ENCODE measurements at regions not wholly inside any gene's neighbourhood (a gene's known extent, or its start where the extent isn't known, plus 50 kb on each side); places are given as distances from the start of the nearest gene placed in this dataset.
"Not testable (repeated sequence)": the region's sequence is repeated elsewhere in the genome, so short reads cannot be mapped to it uniquely, and the experiment has no call there.

DNA sequence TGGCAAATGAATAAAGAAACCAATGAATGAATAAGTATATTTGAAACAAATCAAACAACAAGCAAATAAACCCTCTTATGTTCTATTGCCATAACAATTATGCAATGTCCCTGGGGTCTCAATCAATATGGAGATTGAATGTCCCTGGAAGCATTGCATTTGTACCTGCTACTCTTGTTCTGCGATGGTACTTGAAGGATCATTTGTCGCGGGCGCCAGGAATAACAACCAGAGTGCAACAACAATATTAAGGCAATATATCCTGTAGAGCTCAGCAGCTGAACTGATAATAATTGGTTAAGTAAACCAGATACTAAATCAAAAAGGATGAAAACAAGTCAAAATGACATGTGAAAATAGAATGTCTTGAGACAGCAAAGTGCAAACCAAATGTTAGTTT is 1001.9 kb upstream of the NUDT12 start:
- POLR2A ChIA-PET, result no interaction called here
- CTCF ChIA-PET, result no interaction called here

DNA sequence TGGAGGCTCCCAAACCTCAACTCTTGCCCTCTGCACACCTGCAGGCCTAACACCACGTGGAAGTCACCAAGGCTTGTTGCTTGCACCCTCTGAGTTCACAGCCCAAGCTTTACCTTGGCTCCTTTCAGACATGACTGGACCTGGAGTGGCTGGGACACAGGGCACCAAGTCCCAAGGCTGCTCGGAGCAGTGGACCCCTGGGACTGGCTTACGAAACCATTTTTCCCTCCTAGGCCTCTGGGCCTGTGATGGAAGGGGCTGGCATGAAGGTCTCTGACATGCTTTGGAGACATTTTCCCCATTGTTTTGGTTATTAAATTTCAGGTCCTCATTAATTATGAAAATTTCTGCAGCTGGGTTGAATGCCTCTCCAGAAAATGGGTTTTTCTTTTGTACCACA is 994.4 kb upstream of the NUDT12 start:
- CTCF ChIA-PET, result no interaction called here
- POLR2A ChIA-PET, result no interaction called here

DNA sequence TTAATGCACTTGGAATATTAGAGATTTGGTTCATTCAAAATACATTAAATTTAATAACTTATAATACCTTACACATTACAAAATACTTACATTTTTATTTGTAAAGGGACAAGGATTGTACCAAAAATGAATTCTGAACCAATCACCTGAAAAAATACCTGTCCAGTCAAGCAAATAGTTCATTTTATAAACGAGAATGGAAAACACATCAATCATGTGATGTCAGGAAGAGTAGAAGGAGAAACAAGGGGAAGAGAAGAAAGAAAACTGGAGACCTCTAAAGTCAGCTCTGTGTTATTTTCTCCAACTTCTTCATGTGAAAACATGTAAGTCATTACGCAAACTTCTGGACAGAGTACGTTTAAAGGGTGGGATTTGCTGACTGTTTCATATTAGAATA is 989.0 kb upstream of the NUDT12 start:
- CTCF ChIA-PET, result no interaction called here
- POLR2A ChIA-PET, result no interaction called here

DNA sequence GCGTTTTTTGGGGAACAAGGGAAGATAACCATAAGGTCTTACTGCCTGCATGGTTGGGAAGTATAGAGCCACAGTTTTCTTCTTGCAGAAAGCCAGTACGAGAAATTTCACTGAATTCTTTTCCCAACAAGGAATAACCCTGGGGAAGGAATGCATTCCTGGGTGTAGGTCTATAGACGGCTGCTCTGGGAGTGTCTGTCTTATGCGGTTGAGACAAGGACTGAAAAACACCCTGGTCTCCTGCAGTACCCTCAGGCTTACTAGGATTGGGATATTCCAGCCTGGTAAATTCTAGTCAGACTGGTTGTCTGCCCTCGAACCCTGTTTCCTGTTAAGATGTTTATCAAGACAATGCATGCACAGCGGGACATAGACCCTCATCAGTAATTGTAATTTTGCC is 984.3 kb upstream of the NUDT12 start:
- CTCF ChIA-PET, POLR2A ChIA-PET: not testable (repeated sequence)

DNA sequence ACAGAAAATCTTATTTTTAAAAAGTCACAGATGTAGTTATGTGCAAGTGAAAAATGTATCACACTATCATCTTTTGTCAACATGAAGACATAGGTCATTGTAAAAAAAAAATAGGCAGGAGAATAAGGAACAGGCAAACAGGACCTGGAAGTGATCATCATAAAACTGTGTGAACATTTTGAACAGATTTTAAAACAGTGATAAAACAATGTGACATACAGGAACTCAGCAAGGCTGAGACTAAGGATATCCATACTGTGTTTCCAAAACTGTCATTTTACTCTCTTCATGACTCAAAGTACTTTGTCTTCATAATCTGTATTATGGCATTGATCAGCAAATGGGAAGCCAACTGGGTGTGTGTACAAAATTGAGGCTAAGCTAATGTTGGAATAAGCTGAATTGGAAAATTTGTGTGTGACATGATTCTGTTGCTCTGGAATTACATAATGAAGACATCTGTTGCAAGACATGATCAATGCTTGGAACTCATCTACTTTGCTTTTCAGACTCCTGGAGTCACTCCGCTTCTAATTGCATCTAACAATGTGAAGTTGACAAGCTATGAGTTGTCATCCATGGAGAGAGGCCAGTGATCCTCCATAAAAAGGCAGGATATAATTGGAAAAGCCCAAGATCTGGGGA is 978.7 kb upstream of the NUDT12 start:
- CTCF ChIA-PET, result no interaction called here
- POLR2A ChIA-PET, result no interaction called here

DNA sequence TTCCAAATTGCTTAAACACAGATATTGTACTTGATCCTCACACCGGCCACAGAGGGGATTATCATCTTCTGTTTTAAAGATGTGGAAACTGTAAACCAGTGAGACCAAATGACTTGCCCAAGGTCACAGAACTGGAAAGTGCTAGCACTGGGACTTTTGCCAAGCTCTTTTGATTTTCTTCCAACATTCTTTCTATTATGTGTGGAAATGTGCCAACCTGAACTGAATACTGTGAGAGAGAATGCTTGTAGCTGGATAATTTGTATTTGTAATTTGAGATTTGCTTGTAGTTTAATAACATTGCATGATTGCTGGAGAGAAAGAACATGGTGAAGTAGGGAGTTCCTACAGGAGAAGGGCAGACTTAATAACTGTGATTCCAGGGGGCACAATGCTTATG is 977.9 kb upstream of the NUDT12 start:
- POLR2A ChIA-PET, result no interaction called here

DNA sequence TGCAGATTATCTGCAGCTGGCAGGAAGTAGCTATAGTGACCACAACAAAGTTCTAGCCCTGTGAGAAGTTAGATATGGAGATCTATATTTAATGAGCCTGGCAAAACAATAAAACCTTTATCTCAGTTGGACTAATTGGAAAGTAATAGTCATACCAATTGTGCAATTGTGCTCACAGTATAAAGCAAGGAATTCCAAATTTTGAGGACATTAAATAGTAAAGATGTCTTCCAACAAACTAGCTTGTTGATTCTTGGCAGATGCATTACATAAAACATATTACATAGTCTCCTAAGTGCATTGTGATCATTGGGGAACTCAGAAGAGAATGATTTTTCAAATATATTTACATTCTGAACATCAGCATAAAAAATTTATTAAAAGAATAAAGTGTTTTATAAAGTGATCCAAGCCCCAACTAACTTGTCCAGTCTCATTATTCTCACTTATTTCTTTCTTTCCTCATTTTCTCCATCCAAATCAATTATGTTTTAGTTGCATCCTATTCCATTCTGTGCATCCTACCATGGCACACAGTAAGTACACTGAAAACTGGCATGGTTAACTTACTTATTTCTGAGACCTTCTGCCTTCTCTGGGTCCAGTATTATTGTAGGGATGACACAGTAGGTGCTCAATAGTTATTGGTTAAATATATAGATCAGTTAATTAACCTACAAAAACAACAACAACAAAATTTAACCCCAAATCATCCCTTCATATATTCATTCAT is 977.2 kb upstream of the NUDT12 start:
- ChIA-PET CTCF (no interaction called here), POLR2A (no interaction called here)

More for the DNA sequence above, 977.9 kb upstream of the NUDT12 start:
- CTCF ChIA-PET, result no interaction called here

DNA sequence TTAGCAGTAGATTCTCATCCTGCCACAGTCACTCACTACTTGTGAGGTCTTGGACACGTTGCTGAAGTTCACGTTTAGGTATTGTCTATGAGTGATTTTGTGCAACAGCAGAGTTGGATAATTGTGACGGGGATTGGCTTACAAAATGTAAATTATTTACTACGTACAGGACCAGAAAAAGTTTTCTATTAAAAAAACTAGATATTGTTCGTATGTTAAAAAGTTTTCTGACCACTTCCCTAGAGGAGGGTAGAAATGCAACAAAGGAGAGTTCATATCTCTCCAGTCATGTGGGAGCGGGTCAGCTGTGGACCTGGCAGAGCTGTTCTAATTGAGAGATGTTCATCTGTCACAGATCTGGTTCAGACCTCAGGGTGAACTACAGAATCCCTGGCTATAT is 976.1 kb upstream of the NUDT12 start:
- ChIA-PET CTCF (no interaction called here), POLR2A (no interaction called here)

DNA sequence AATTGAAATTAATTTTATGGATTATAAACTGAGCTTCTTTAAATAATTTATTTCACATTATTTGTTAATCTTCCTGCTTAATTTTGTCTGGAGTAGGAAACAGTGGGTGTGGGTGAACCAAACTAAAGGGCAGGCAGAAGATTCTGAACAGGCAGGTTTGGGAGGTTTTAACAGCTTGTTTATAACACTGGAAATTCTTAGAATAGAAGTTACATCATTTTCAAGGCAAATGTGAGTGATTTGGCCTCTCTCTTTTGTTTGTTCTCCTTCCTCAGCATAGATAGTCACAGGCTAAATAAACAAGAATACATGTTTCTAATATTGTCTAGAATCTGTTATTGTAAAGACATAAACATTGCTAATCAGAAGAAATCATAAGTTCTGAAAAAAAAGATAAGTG is 970.9 kb upstream of the NUDT12 start:
- ChIA-PET POLR2A (no interaction called here), CTCF (no interaction called here)

DNA sequence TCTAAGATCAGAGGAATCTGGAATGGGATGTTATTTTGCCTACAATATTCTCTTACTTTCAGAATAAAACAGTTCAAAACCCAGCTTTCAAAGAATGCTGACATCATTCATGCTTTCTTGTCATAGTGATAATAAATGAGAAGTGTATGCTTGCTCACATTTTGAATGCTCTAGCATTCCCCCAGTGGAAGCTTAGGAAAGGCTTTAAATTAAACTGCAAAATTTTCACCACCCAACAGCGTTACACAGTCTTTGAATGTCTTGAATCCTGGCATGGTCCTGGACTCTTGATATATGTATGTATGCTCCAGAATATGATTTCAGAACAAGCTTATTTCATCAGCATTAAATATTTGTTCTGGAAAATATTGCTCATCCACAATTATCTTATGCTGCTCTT is 964.3 kb upstream of the NUDT12 start:
- ChIA-PET POLR2A (no interaction called here), CTCF (no interaction called here)

DNA sequence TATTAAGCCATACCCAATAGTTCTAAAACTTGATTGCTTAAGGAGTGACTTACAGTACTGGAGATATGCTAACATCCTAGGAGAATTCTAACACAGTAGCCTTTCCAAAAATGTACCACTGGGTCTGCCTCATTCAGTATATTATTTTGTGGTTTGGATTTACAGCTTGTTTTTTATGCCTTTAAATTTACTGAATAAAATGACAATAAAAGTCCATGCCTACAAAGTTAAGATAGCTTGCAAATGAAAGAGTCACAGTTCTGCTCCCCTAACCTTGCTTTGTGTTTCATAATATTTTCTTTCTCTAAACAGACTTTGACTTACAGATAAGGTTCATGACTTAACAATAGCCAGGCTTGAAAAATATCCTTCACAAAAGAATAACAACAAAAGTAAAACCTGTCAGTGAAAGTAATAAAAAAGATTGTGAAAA is 951.1 kb upstream of the NUDT12 start:
- POLR2A ChIA-PET, result no interaction called here
- CTCF ChIA-PET, result no interaction called here

DNA sequence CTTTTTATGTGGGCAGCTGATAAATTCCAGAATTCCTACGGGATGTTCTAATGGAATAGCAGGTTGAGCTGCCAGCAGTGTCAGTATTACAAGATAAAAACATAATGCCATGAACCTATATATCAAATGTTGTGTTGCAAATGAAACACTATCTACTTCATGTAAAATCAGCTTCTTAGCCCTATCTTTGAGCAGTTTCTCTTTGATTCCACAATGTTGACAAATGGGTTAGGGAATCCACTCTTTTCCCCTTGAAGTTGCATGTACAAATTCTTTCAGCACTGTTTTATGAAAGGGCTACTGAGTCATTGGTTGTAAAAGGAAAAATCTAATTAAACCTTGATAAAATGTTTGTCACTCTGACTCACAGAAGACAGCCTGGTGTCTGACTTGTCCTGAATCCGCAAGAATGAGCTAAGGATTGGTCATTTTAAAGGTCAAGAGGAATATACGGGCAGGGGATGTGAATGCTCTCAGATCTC is 950.6 kb upstream of the NUDT12 start:
- ChIA-PET CTCF (no interaction called here), POLR2A (no interaction called here)

DNA sequence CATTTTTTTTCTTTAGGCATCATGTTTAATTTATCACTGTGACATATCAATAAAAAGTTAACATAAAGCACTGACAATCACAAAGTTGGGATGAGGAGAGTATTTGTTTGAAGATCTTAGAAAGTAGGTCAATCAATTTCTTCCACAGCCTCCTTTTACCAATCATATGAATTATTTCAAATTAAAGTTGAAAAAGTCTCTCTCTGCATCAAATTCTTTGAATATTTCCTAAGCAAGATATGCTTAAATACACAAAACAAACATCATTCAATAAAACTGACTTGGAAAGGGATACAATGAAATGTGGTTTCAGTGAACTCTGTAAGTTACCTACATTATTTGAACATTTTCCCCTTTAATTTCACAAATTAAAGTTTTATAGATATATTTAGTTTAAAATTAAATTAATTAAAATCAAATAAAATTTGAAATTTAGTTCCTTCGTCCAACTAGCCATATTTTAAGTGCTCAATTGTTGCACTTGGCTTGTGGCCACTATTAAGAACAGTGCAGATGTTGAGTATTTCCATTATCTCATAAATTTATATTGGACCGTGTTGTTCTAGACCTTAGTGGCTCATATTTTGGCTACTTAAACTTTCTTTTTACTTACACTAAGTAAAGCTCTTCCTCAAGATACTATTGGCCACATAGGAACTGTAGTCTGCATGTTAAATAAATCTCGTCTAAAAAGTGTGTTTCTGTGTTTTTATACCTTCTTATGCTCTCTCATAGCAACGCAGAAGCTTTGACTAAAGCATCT is 949.7 kb upstream of the NUDT12 start:
- ChIA-PET CTCF (no interaction called here), POLR2A (no interaction called here)

DNA sequence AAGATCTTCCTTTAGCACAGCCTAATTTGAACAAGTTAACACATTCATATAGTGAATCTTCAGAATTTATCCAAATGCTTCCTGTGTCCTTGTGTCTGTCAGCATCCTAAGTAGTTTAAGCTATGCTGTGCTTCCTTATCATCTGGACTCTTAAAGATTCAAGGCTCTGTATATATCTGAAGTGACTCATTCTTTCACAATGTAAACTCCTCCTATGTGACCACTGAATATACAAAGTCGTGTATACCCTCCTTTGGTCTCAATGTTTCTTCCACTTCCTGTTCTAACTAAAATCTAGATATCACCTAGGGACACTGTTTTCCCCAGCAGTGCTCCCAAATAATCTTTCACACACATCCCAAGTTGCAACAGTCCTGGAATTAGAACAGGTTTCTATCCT is 935.7 kb upstream of the NUDT12 start:
- ChIA-PET POLR2A (no interaction called here), CTCF (no interaction called here)

DNA sequence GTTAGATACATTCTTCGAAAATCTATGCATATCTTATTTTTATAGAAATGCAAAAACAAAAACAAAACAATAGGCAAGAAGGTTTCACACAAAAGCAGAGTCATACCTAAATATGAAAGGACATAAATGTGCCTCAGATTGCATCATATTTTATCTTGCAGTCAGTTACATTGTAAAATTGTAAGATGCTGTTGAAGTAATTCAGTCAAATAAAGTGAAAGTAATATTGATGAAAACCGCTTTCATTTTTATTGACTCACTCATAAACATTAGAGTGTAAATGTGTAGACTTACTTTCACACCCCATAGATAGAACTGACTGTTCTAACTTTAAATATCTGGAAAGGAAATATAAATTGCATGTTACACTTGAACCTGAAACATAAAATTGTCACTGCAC is 931.5 kb upstream of the NUDT12 start:
- CTCF ChIA-PET, result no interaction called here
- POLR2A ChIA-PET, result no interaction called here

DNA sequence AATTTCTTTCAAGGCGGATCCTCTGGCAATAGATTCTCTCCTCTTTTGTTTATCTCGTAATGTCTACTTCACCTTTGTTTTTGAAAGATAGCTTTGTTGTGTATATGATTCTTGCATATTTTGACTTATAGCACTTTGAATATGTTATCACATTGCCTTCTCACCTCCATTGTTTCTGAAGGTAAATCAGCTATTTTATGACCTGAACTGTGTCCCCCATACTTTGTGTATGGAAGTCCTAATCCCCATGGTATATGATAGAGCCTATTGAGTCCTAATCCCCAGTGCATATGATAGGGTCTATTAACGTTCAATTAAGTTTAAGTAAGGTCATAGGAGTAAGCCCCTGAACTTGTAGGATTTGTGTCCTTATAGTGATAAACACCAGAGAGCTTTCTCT is 910.2 kb upstream of the NUDT12 start:
- CTCF ChIA-PET, result no interaction called here
- POLR2A ChIA-PET, result no interaction called here

DNA sequence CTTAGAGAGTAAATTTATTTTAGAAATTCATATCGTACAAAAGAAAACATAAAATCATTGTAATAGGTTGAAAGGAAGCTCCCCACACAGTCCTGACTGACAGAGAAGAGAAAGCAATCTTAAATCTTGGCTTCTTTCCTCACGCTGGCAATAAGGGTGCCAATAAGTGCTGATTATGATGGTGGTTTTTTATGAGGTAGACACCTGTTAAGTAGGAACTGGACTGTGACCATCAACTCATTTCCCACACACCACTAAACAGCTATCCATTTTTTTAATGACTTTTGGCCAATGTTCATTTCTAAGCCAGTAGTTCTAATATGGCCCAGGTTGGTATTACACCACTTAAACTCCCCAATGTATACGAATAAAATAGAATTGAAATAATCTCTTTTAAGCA is 893.5 kb upstream of the NUDT12 start:
- ChIA-PET CTCF (no interaction called here), POLR2A (no interaction called here)

DNA sequence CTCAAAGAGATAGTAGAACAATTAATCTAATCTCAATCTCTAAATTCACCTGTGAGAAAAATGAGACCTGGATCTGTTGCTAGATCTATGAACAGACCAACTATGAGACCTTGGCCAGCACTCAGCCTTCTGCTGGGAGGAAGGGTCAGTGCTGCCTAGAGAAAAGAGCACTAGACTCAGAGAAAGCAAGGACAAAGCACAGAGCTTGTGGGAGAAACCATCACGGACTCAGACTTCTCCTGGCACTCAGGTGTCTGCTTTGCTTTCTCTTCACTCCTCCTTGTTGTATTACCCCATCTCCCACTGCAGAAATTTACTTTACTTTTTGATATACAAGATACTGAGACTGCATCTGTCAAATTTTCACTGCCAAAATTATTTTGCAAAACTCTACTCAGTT is 890.0 kb upstream of the NUDT12 start:
- POLR2A ChIA-PET, result no interaction called here

DNA sequence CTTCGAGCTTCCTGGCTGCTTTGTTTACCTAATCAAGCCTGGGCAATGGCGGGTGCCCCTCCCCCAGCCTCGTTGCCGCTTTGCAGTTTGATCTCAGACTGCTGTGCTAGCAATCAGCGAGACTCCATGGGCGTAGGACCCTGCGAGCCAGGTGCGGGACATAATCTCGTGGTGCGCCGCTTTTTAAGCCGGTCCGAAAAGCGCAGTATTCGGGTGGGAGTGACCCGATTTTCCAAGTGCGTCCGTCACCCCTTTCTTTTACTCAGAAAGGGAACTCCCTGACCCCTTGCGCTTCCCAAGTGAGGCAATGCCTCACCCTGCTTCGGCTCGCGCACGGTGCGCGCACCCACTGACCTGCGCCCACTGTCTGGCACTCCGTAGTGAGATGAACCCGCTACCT is 889.3 kb upstream of the NUDT12 start:
- CTCF ChIA-PET, POLR2A ChIA-PET: not testable (repeated sequence)

More for the DNA sequence above, 890.0 kb upstream of the NUDT12 start:
- CTCF ChIA-PET, result no interaction called here

DNA sequence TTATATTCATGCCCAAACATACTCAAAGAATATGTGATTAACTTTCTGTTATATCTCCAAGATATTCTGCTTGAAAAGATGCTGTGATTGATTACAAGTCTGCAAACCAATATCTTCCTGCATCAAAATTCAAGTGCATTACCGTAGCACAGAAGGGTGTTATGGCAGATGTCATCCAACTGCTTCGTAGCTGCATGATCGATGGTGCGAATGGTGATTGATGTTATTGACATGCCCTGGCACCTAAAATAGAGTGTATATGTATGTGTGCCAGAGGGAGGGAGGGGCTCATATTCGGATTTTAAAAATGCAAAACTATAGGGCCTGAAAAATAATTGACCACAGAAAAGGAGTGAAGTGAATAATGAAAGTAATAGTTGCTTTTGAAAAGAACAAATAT is 882.1 kb upstream of the NUDT12 start:
- CTCF ChIA-PET, result no interaction called here
- POLR2A ChIA-PET, result no interaction called here

DNA sequence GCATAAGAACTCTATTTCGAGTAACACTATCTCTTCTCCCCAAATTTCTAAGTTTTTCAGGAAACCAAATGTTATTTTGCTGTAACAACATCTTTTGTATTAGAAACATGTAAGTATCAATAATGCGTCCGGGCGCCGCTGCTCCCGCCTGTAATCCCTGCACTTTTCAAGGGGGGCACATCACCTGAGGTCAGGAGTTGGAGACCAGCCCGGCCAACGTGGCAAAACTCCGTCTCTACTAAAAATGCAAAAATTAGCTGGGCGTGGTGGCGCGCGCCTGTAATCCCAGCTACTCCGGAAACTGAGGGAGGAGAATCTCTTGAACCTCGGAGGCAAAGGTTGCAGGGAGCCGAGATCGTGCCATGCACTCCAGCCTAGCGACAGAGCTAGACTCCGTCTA is 881.1 kb upstream of the NUDT12 start:
- ChIA-PET POLR2A (no interaction called here), CTCF (no interaction called here)

DNA sequence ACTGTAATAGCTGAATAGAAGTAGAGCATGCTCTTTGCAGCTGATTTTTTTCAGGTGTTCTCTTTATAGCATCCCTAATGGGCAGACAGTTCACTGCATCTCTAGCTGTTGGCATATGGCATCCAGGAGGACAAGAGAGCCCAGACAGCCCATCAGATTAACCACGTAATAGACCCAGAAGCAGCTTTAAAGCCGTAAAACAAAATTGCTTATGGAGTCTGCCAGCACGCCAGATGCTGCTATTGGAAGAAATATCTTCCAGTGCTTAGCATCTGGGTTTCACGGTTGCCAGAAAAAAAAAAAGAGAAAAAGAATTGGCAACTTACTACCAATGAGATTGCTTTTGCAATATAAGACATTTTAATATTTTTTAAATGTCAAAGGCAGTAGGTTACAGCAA is 869.4 kb upstream of the NUDT12 start:
- CTCF ChIA-PET, result no interaction called here
- POLR2A ChIA-PET, result no interaction called here
